WTC11 (cell line): ENCODE measurements at regions not wholly inside any gene's neighbourhood (a gene's known extent, or its start where the extent isn't known, plus 50 kb on each side); places are given as distances from the start of the nearest gene placed in this dataset.

Experiments used
- ATAC-seq: fragments of 200-7000 bp; cut with Tn5 transposase; 2 replicates; pipeline ENCODE4 v1.10.0; 2021; ENCODE audit warnings: mild to moderate bottlenecking, moderate library complexity
- CTCF ChIA-PET: fragments of 300-600 bp; sonication (Branson Sonifier 250); formaldehyde crosslinking; loops from one replicate; lab custom pipeline; 2021; ENCODE audit warnings: antibody characterized with exemption; lab: Charles Lee
- POLR2A ChIA-PET: fragments of 350-600 bp; sonication (Branson Sonifier 250); formaldehyde crosslinking; loops from one replicate; lab custom pipeline; 2021; ENCODE audit warnings: antibody characterized with exemption; lab: Charles Lee
- DNase-seq: peaks from one replicate; pipeline ENCODE4 v3.0.0; 2021; ENCODE audit warnings: low spot score
- H3K27ac Mint-ChIP-seq: 2 replicates; pipeline ENCODE4 v1.8.0; 2021; ENCODE audit warnings: mixed read lengths
- H3K27me3 Mint-ChIP-seq: 2 replicates; pipeline ENCODE4 v1.8.0; 2021; ENCODE audit warnings: low read depth, mild to moderate bottlenecking, moderate library complexity, mixed read lengths
- H3K36me3 Mint-ChIP-seq: 2 replicates; pipeline ENCODE4 v1.8.0; 2021; ENCODE audit warnings: mixed read lengths
- H3K4me1 Mint-ChIP-seq: 2 replicates; pipeline ENCODE4 v1.8.0; 2022; ENCODE audit warnings: mixed read lengths
- H3K4me3 Mint-ChIP-seq: 2 replicates; pipeline ENCODE4 v1.8.0; 2021; ENCODE audit warnings: mild to moderate bottlenecking, moderate library complexity, mixed read lengths
- H3K9me3 Mint-ChIP-seq: 2 replicates; pipeline ENCODE4 v1.8.0; 2021; ENCODE audit warnings: mixed read lengths
- ATF1 ChIP-seq: sonication (generic); formaldehyde crosslinking; IDR thresholded peaks from 2 replicates; pipeline ENCODE4 v1.8.1; 2023; ENCODE audit warnings: mild to moderate bottlenecking, moderate library complexity, missing genetic modification reagents
- CREB1 ChIP-seq: sonication (generic); formaldehyde crosslinking; IDR thresholded peaks from 2 replicates; pipeline ENCODE4 v1.8.0; 2023; ENCODE audit warnings: mild to moderate bottlenecking, missing genetic modification reagents
- CREM ChIP-seq: sonication (generic); formaldehyde crosslinking; IDR thresholded peaks from 2 replicates; pipeline ENCODE4 v1.8.1; 2022; ENCODE audit warnings: mild to moderate bottlenecking, missing genetic modification reagents, moderate library complexity
- ETV6 ChIP-seq: sonication (generic); formaldehyde crosslinking; IDR thresholded peaks from 2 replicates; pipeline ENCODE4 v1.8.1; 2022; ENCODE audit warnings: mild to moderate bottlenecking, missing genetic modification reagents
- FOXK1 ChIP-seq: sonication (generic); formaldehyde crosslinking; IDR thresholded peaks from 2 replicates; pipeline ENCODE4 v1.8.0; 2022; ENCODE audit warnings: mild to moderate bottlenecking, moderate library complexity, missing genetic modification reagents
- FOXP4 ChIP-seq: sonication (generic); formaldehyde crosslinking; IDR thresholded peaks from 2 replicates; pipeline ENCODE4 v1.8.0; 2022; ENCODE audit warnings: mild to moderate bottlenecking, missing genetic modification reagents
- GRHL2 ChIP-seq: fragments of 250-450 bp; sonication (Bioruptor Pico); IDR thresholded peaks from 2 replicates; pipeline ENCODE4 v1.8.0; 2022; ENCODE audit warnings: mild to moderate bottlenecking, moderate library complexity; ENCODE audit not compliant: insufficient replicate concordance, severe bottlenecking
- HMGXB4 ChIP-seq: sonication (generic); formaldehyde crosslinking; IDR thresholded peaks from 2 replicates; pipeline ENCODE4 v1.8.1; 2023; ENCODE audit warnings: mild to moderate bottlenecking, moderate library complexity, missing genetic modification reagents
- JAZF1 ChIP-seq: fragments of 250-450 bp; sonication (Bioruptor Pico); IDR thresholded peaks from 2 replicates; pipeline ENCODE4 v1.9.0; 2021; ENCODE audit warnings: moderate library complexity, mild to moderate bottlenecking, inconsistent platforms
- MYBL2 ChIP-seq: sonication (generic); formaldehyde crosslinking; IDR thresholded peaks from 2 replicates; pipeline ENCODE4 v1.8.1; 2023; ENCODE audit warnings: mild to moderate bottlenecking, moderate library complexity, missing genetic modification reagents
- NFYB ChIP-seq: sonication (generic); formaldehyde crosslinking; conservative IDR thresholded peaks from 2 replicates; pipeline ENCODE4 v1.8.0; 2022; ENCODE audit warnings: low read depth, missing genetic modification reagents
- OVOL2 ChIP-seq: fragments of 250-450 bp; sonication (Bioruptor Pico); IDR thresholded peaks from 2 replicates; pipeline ENCODE4 v1.9.0; 2021; ENCODE audit warnings: mild to moderate bottlenecking, borderline replicate concordance
- SP1 ChIP-seq: sonication (generic); formaldehyde crosslinking; conservative IDR thresholded peaks from 2 replicates; pipeline ENCODE4 v1.8.1; 2022; ENCODE audit warnings: missing genetic modification reagents
- TEAD4 ChIP-seq: sonication (generic); formaldehyde crosslinking; IDR thresholded peaks from 2 replicates; pipeline ENCODE4 v1.8.0; 2022; ENCODE audit warnings: mild to moderate bottlenecking, missing genetic modification reagents
- ZNF263 ChIP-seq: sonication (generic); formaldehyde crosslinking; IDR thresholded peaks from 2 replicates; pipeline ENCODE4 v1.8.1; 2022; ENCODE audit warnings: low read depth, mild to moderate bottlenecking, moderate library complexity, missing genetic modification reagents
- TF ChIP-seq, protein P1 (sequence below): sonication (generic); formaldehyde crosslinking; IDR thresholded peaks from 2 replicates; pipeline ENCODE4 v1.8.1; 2022; ENCODE audit warnings: mild to moderate bottlenecking, moderate library complexity, missing genetic modification reagents
- TF ChIP-seq, protein P2 (sequence below): fragments of 250-450 bp; sonication (Bioruptor Pico); IDR thresholded peaks from 2 replicates; pipeline ENCODE4 v1.9.0; 2021; ENCODE audit warnings: mild to moderate bottlenecking, borderline replicate concordance
- TF ChIP-seq, protein P3 (sequence below): sonication (generic); formaldehyde crosslinking; IDR thresholded peaks from 2 replicates; pipeline ENCODE4 v1.8.1; 2023; ENCODE audit warnings: mild to moderate bottlenecking, missing genetic modification reagents, moderate library complexity
- TF ChIP-seq, protein P4 (sequence below): sonication (generic); formaldehyde crosslinking; IDR thresholded peaks from 2 replicates; pipeline ENCODE4 v1.8.0; 2023; ENCODE audit warnings: mild to moderate bottlenecking, missing genetic modification reagents

- no peak for TF ChIP-seq NFYB
- no peak for TF ChIP-seq CREM (CRISPR knock-in tag)
- TF ChIP-seq, protein P1, sequence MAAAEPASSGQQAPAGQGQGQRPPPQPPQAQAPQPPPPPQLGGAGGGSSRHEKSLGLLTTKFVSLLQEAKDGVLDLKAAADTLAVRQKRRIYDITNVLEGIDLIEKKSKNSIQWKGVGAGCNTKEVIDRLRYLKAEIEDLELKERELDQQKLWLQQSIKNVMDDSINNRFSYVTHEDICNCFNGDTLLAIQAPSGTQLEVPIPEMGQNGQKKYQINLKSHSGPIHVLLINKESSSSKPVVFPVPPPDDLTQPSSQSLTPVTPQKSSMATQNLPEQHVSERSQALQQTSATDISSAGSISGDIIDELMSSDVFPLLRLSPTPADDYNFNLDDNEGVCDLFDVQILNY: no peak
- TF ChIP-seq CREB1: no peak
- TF ChIP-seq, protein P2, sequence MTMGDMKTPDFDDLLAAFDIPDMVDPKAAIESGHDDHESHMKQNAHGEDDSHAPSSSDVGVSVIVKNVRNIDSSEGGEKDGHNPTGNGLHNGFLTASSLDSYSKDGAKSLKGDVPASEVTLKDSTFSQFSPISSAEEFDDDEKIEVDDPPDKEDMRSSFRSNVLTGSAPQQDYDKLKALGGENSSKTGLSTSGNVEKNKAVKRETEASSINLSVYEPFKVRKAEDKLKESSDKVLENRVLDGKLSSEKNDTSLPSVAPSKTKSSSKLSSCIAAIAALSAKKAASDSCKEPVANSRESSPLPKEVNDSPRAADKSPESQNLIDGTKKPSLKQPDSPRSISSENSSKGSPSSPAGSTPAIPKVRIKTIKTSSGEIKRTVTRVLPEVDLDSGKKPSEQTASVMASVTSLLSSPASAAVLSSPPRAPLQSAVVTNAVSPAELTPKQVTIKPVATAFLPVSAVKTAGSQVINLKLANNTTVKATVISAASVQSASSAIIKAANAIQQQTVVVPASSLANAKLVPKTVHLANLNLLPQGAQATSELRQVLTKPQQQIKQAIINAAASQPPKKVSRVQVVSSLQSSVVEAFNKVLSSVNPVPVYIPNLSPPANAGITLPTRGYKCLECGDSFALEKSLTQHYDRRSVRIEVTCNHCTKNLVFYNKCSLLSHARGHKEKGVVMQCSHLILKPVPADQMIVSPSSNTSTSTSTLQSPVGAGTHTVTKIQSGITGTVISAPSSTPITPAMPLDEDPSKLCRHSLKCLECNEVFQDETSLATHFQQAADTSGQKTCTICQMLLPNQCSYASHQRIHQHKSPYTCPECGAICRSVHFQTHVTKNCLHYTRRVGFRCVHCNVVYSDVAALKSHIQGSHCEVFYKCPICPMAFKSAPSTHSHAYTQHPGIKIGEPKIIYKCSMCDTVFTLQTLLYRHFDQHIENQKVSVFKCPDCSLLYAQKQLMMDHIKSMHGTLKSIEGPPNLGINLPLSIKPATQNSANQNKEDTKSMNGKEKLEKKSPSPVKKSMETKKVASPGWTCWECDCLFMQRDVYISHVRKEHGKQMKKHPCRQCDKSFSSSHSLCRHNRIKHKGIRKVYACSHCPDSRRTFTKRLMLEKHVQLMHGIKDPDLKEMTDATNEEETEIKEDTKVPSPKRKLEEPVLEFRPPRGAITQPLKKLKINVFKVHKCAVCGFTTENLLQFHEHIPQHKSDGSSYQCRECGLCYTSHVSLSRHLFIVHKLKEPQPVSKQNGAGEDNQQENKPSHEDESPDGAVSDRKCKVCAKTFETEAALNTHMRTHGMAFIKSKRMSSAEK (CRISPR knock-in tag): no peak
Observed at GRCh38 chr3:16667633-16668032, 62.4 kb upstream of the DAZL start (continued).

DNA sequence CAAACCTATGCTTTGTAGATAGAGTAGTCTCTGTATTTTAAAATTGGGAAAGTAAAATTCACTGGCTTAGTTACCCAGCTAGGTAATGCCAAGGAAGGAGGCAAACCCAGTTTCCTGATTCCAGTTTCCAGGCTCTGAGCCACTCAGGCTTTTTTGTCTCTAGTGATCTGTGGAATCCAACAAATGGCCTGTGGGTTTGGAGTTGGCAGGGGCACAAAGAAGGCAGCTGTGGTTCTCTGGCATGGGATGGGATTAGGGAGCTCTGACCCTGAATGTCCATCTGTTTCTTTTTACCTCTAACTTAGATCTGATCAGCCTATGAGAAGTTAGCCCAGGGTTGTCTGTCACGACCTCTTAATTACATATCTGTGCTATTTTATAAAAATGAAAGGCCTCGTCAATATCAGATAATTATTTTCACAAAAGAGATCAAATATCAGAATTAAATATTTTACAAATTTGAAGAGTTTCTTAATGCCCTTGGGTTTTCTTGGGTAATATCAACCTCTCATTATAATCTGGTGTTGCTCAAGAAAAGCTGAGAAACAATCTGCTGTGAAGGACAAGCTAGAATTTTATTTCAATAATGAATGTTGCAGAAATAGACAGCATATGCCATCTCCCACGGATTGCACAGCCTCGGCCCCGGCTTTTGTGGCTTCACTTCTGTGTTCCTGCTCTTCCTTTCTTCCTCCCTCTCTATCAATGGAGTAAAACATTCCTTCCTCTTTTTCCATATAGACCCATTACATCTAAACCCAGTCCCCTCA is 63.7 kb upstream of the DAZL start:
- Mint-ChIP-seq H3K27ac (peak overlapping the region; percentile 90), H3K9me3 (peaks cover 12% of the 10 kb centered on the region; the same call in 1 of the 2 replicates), H3K4me1 (peaks cover 79% of the 10 kb centered on the region), H3K36me3 (peaks cover 24% of the 10 kb centered on the region), H3K27me3 (no peaks in the 10 kb centered on the region; the same call in 1 of the 2 replicates), H3K4me3 (peak overlapping the region; percentile 10)
- ATAC-seq (no peak), DNase-seq (no peak)
- POLR2A ChIA-PET: interaction anchor here (0.9 kb wide), 1 partner anchor 42 kb away, joined by 3 read pairs; no protein-coding TSS in a partner anchor
- TF ChIP-seq FOXK1 (CRISPR knock-in tag) (no peak), SP1 (CRISPR knock-in tag) (no peak), HMGXB4 (CRISPR knock-in tag) (no peak)
- TF ChIP-seq, all 79 proteins: peak for 0
- CTCF ChIA-PET: no interaction called here

- CTCF ChIA-PET: no interaction called here
- Mint-ChIP-seq H3K4me3 (peak overlapping the region; percentile 10; the same call in 1 of the 2 replicates), H3K36me3 (peaks cover 34% of the 10 kb centered on the region), H3K9me3 (peaks cover 18% of the 10 kb centered on the region), H3K27me3 (no peaks in the 10 kb centered on the region; the same call in 1 of the 2 replicates), H3K4me1 (peaks cover 67% of the 10 kb centered on the region), H3K27ac (peak overlapping the region; percentile 90)
- POLR2A ChIA-PET: no interaction called here
- DNase-seq: peak; percentile 16
- ATAC-seq: peak; percentile 82
- TF ChIP-seq, protein P3, sequence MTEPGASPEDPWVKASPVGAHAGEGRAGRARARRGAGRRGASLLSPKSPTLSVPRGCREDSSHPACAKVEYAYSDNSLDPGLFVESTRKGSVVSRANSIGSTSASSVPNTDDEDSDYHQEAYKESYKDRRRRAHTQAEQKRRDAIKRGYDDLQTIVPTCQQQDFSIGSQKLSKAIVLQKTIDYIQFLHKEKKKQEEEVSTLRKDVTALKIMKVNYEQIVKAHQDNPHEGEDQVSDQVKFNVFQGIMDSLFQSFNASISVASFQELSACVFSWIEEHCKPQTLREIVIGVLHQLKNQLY (CRISPR knock-in tag): no peak
- TF ChIP-seq TEAD4 (peak; percentile 86; the same call in 1 of the 2 replicates), JAZF1 (no peak), ATF1 (no peak), SP1 (CRISPR knock-in tag) (0 out of 2 replicates have a peak, but pooled peaks have one; percentile 20), ETV6 (CRISPR knock-in tag) (peak; percentile 76), FOXP4 (CRISPR knock-in tag) (peak; percentile 49; the same call in 1 of the 2 replicates), MYBL2 (0 out of 2 replicates have a peak, but pooled peaks have one; percentile 41), ZNF263 (CRISPR knock-in tag) (no peak), OVOL2 (CRISPR knock-in tag) (no peak), GRHL2 (CRISPR knock-in tag) (no peak)
- TF ChIP-seq, protein P4, sequence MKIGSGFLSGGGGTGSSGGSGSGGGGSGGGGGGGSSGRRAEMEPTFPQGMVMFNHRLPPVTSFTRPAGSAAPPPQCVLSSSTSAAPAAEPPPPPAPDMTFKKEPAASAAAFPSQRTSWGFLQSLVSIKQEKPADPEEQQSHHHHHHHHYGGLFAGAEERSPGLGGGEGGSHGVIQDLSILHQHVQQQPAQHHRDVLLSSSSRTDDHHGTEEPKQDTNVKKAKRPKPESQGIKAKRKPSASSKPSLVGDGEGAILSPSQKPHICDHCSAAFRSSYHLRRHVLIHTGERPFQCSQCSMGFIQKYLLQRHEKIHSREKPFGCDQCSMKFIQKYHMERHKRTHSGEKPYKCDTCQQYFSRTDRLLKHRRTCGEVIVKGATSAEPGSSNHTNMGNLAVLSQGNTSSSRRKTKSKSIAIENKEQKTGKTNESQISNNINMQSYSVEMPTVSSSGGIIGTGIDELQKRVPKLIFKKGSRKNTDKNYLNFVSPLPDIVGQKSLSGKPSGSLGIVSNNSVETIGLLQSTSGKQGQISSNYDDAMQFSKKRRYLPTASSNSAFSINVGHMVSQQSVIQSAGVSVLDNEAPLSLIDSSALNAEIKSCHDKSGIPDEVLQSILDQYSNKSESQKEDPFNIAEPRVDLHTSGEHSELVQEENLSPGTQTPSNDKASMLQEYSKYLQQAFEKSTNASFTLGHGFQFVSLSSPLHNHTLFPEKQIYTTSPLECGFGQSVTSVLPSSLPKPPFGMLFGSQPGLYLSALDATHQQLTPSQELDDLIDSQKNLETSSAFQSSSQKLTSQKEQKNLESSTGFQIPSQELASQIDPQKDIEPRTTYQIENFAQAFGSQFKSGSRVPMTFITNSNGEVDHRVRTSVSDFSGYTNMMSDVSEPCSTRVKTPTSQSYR (CRISPR knock-in tag): no peak
Observed at GRCh38 chr3:16670191-16670590, 65.0 kb upstream of the DAZL start.
